A673 (cell line): ENCODE measurements at regions not wholly inside any gene's neighbourhood (a gene's known extent, or its start where the extent isn't known, plus 50 kb on each side); places are given as distances from the start of the nearest gene placed in this dataset.

ENCODE experiments used
- BruUV-seq: library from RNA; stranded (reverse); fragments of 400-500 nt; replicated peaks from 2 replicates; lab custom pipeline; 2021; lab: Mats Ljungman, UMichigan
- CTCF ChIA-PET: fragments of 300-600 bp; sonication (Branson Sonifier 250); formaldehyde crosslinking; loops from one replicate; lab custom pipeline; 2022; ENCODE audit warnings: antibody characterized with exemption; lab: Charles Lee
- POLR2A ChIA-PET: fragments of 300-600 bp; sonication (Branson Sonifier 250); formaldehyde crosslinking; loops from one replicate; lab custom pipeline; 2022; ENCODE audit warnings: antibody characterized with exemption; ENCODE audit not compliant: low non-redundant PET; lab: Charles Lee
- DNase-seq: peaks from one replicate; pipeline ENCODE4 v3.0.0-alpha.2; 2015; ENCODE audit warnings: low spot score
- H3K27ac ChIP-seq: fragments of 200-600 bp; sonication (generic); 2 replicates; pipeline ENCODE4 v1.5.1; 2016; ENCODE audit warnings: mixed run types, low read depth, mild to moderate bottlenecking, mixed read lengths, antibody characterized with exemption, low read length; ENCODE audit not compliant: poor library complexity, severe bottlenecking
- H3K27me3 ChIP-seq: fragments of 200-600 bp; sonication (generic); replicated peaks from 2 replicates; pipeline ENCODE4 v1.6.1; 2017; ENCODE audit warnings: mixed run types, low read depth, mild to moderate bottlenecking, mixed read lengths, antibody characterized with exemption, low read length; ENCODE audit not compliant: insufficient read depth, poor library complexity
- H3K36me3 ChIP-seq: fragments of 200-600 bp; sonication (generic); 2 replicates; pipeline ENCODE4 v1.6.1; 2016; ENCODE audit warnings: mixed run types, mild to moderate bottlenecking, mixed read lengths, antibody characterized with exemption, low read length; ENCODE audit not compliant: insufficient read depth, poor library complexity, severe bottlenecking
- H3K4me1 ChIP-seq: fragments of 200-600 bp; sonication (generic); 2 replicates; pipeline ENCODE4 v1.6.1; 2017; ENCODE audit warnings: mixed run types, mild to moderate bottlenecking, mixed read lengths, antibody characterized with exemption, low read length; ENCODE audit not compliant: insufficient read depth, poor library complexity, severe bottlenecking
- H3K4me3 ChIP-seq: fragments of 200-600 bp; sonication (generic); 2 replicates; pipeline ENCODE4 v1.5.1; 2016; ENCODE audit warnings: low read depth, mixed run types, mild to moderate bottlenecking, mixed read lengths, low read length; ENCODE audit not compliant: poor library complexity, severe bottlenecking
- H3K9me3 ChIP-seq: fragments of 200-600 bp; sonication (generic); 2 replicates; pipeline ENCODE4 v1.6.1; 2016; ENCODE audit warnings: mixed run types, low read depth, mild to moderate bottlenecking, mixed read lengths, antibody characterized with exemption, low read length; ENCODE audit not compliant: poor library complexity, severe bottlenecking
- CTCF ChIP-seq: fragments of 300-800, 200-600 bp; sonication (generic); conservative IDR thresholded peaks from 2 replicates; pipeline ENCODE4 v1.5.1; 2017; ENCODE audit warnings: low read depth, mild to moderate bottlenecking, antibody characterized with exemption, low read length, moderate library complexity, mixed read lengths
- EZH2 ChIP-seq: fragments of 200-600 bp; sonication (generic); IDR thresholded peaks from 2 replicates; pipeline ENCODE4 v1.6.1; 2017; ENCODE audit warnings: borderline replicate concordance, low read depth, mild to moderate bottlenecking, mixed read lengths, antibody characterized with exemption, low read length; ENCODE audit not compliant: poor library complexity, severe bottlenecking
- intact Hi-C: fragments of 100-400 bp; cut with micrococcal nuclease; formaldehyde crosslinking; loops from one replicate; pipeline ENCODE4 v1.10.0; 2022; ENCODE audit not compliant: unreplicated experiment

- intact Hi-C loops: no loop called here
- CTCF ChIA-PET: no interaction called here
- Histone ChIP-seq H3K36me3 (no peaks in the 10 kb centered on the region), H3K27ac (no peak overlapping the region), H3K27me3 (no peaks in the 10 kb centered on the region), H3K4me3 (no peak overlapping the region), H3K9me3 (no peaks in the 10 kb centered on the region), H3K4me1 (no peaks in the 10 kb centered on the region)
- POLR2A ChIA-PET: no interaction called here
- BruUV-seq: no TSS peak
- TF ChIP-seq CTCF (no peak), EZH2 (no peak)
- DNase-seq: no peak
Measured at GRCh38 chr1:4506591-4506990, 147.8 kb upstream of the AJAP1 start.

- ChIA-PET CTCF (no interaction called here), POLR2A (no interaction called here)
- Histone ChIP-seq H3K27me3 (no peaks in the 10 kb centered on the region), H3K9me3 (no peaks in the 10 kb centered on the region), H3K27ac (no peak overlapping the region), H3K4me1 (no peaks in the 10 kb centered on the region), H3K36me3 (no peaks in the 10 kb centered on the region), H3K4me3 (no peak overlapping the region)
- BruUV-seq: no TSS peak
- intact Hi-C loops: no loop called here
- DNase-seq: no peak
- no peak for TF ChIP-seq EZH2
- TF ChIP-seq CTCF: no peak
Measured at GRCh38 chr1:4509206-4509605, 145.2 kb upstream of the AJAP1 start.

- no TSS peak for BruUV-seq
- Histone ChIP-seq H3K27ac (no peak overlapping the region), H3K36me3 (no peaks in the 10 kb centered on the region), H3K9me3 (no peaks in the 10 kb centered on the region), H3K4me3 (no peak overlapping the region), H3K4me1 (no peaks in the 10 kb centered on the region), H3K27me3 (no peaks in the 10 kb centered on the region)
- ChIA-PET CTCF (no interaction called here), POLR2A (no interaction called here)
- intact Hi-C loops: no loop called here
- no peak for DNase-seq
- TF ChIP-seq EZH2 (no peak), CTCF (no peak)
Measured at GRCh38 chr1:4510276-4510691, 144.1 kb upstream of the AJAP1 start.
